HepG2 (cell line): ENCODE measurements at regions not wholly inside any gene's neighbourhood (a gene's known extent, or its start where the extent isn't known, plus 50 kb on each side); places are given as distances from the start of the nearest gene placed in this dataset.

Experiments
- ATF6 ChIP-seq: sonication (generic); formaldehyde crosslinking; conservative IDR thresholded peaks from 2 replicates; pipeline ENCODE4 v1.4.0; 2020; ENCODE audit warnings: missing genetic modification reagents
- ELF4 ChIP-seq: sonication (generic); formaldehyde crosslinking; IDR thresholded peaks from 2 replicates; pipeline ENCODE4 v1.5.0; 2020; ENCODE audit warnings: missing genetic modification reagents, mild to moderate bottlenecking, moderate library complexity, borderline replicate concordance
- ETS1 ChIP-seq: sonication (generic); formaldehyde crosslinking; IDR thresholded peaks from 2 replicates; pipeline ENCODE4 v1.4.0; 2020; ENCODE audit warnings: missing genetic modification reagents
- GRHL1 ChIP-seq: sonication (generic); formaldehyde crosslinking; conservative IDR thresholded peaks from 2 replicates; pipeline ENCODE4 v1.8.0; 2022; ENCODE audit warnings: missing genetic modification reagents
- POLR2A ChIP-seq, 2 experiments: IDR thresholded peaks; 2 replicates each; pipeline ENCODE4 v1.6.1; 2011; ENCODE audit warnings: low read depth in 2 of 2, low read length in 2 of 2, mild to moderate bottlenecking in 1 of 2, moderate library complexity in 1 of 2; ENCODE audit not compliant: insufficient read depth in 1 of 2

GRCh38 chr9:113657765-113658544, 194.4 kb downstream of the RGS3 start:
- TF ChIP-seq ETS1 (no peak), GRHL1 (CRISPR knock-in tag) (no peak), ELF4 (no peak), ATF6 (CRISPR knock-in tag) (no peak), POLR2A (IDR thresholded peaks at IDR 0.05; ENCODE audit: insufficient read depth in 1 of 2, low read depth in 2 of 2, low read length in 2 of 2) (no peak)
